Activated CD8-positive, alpha-beta T cell treated with anti-CD3 and anti-CD28 coated beads for 36 hours (primary cell): ENCODE measurements at regions not wholly inside any gene's neighbourhood (a gene's known extent, or its start where the extent isn't known, plus 50 kb on each side); places are given as distances from the start of the nearest gene placed in this dataset.

Experiments
- ATAC-seq: fragments of 200-7000 bp; cut with Tn5 transposase; one replicate; pipeline ENCODE4 v1.10.0; 2021; ENCODE audit warnings: mild to moderate bottlenecking, moderate library complexity
- CTCF ChIA-PET: fragments of 350-600 bp; sonication (Branson Sonifier 250); formaldehyde crosslinking; loops from one replicate; lab custom pipeline; 2021; ENCODE audit warnings: antibody characterized with exemption; lab: Charles Lee
- POLR2A ChIA-PET: fragments of 350-600 bp; sonication (Branson Sonifier 250); formaldehyde crosslinking; loops from one replicate; lab custom pipeline; 2021; ENCODE audit warnings: antibody characterized with exemption; lab: Charles Lee
- DNase-seq: peaks from one replicate; pipeline ENCODE4 v3.0.0-alpha.2; 2020
- H3K27ac Mint-ChIP-seq: one replicate; pipeline ENCODE4 v1.8.0; 2021; ENCODE audit warnings: mild to moderate bottlenecking, mixed read lengths
- H3K27me3 Mint-ChIP-seq: one replicate; pipeline ENCODE4 v1.8.0; 2021; ENCODE audit warnings: mixed read lengths
- H3K36me3 Mint-ChIP-seq: one replicate; pipeline ENCODE4 v1.8.0; 2021; ENCODE audit warnings: low read depth, mixed read lengths
- H3K4me1 Mint-ChIP-seq: one replicate; pipeline ENCODE4 v1.8.0; 2021; ENCODE audit warnings: low read depth, mixed read lengths
- H3K4me3 Mint-ChIP-seq: one replicate; pipeline ENCODE4 v1.8.0; 2021; ENCODE audit warnings: mild to moderate bottlenecking, moderate library complexity, mixed read lengths
- H3K9me3 Mint-ChIP-seq: one replicate; pipeline ENCODE4 v1.8.0; 2021; ENCODE audit warnings: mixed read lengths
- intact Hi-C: fragments of 100-400 bp; cut with micrococcal nuclease; formaldehyde crosslinking; loops from one replicate; pipeline ENCODE4 v1.10.0; 2022
- TF ChIP-seq, protein P1 (sequence below): fragments of 200-600 bp; IDR thresholded peaks from one replicate; pipeline ENCODE4 v1.8.0; 2022; ENCODE audit warnings: antibody characterized with exemption, mild to moderate bottlenecking

DNA sequence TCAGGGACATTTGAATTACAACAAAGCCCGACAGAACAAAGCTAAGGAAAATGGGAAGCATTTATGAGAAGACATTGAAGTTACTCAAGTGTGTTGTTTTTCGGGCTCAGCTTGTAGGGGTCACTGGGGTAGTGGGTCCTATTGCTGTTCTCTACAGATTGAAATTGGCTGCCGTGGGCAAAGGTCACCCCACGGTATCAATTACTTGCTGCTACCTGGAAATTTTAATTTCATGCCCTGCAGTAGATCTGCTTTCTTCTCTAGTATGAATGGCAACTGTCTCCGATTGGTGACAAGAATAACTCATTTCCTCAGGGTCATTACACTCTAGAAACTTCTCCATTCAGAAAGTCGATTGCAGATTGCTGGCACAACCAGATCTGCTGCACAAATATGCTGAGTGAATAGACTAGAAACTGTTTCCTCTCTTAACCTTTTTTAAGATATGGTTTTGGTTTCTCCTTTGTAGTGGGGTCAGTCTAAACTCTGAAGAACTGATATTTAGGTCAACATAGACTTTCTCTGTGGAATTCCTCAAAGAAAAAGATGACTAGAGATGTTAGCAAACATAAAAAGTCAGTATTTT lies 454.1 kb downstream of the ARHGEF28 start:
- Mint-ChIP-seq H3K36me3 (no peaks in the 10 kb centered on the region), H3K9me3 (no peaks in the 10 kb centered on the region), H3K27ac (no peak overlapping the region), H3K27me3 (peaks cover 1% of the 10 kb centered on the region), H3K4me3 (no peak overlapping the region), H3K4me1 (no peaks in the 10 kb centered on the region)
- POLR2A ChIA-PET, result no interaction called here
- TF ChIP-seq, protein P1, sequence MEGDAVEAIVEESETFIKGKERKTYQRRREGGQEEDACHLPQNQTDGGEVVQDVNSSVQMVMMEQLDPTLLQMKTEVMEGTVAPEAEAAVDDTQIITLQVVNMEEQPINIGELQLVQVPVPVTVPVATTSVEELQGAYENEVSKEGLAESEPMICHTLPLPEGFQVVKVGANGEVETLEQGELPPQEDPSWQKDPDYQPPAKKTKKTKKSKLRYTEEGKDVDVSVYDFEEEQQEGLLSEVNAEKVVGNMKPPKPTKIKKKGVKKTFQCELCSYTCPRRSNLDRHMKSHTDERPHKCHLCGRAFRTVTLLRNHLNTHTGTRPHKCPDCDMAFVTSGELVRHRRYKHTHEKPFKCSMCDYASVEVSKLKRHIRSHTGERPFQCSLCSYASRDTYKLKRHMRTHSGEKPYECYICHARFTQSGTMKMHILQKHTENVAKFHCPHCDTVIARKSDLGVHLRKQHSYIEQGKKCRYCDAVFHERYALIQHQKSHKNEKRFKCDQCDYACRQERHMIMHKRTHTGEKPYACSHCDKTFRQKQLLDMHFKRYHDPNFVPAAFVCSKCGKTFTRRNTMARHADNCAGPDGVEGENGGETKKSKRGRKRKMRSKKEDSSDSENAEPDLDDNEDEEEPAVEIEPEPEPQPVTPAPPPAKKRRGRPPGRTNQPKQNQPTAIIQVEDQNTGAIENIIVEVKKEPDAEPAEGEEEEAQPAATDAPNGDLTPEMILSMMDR, result no peak
- DNase-seq (no peak), ATAC-seq (no peak)
- CTCF ChIA-PET, result no interaction called here
- intact Hi-C loops, result no loop called here

GRCh38 chr5:74075501-74076484 lies 449.8 kb downstream of the ARHGEF28 start:
- H3K36me3 Mint-ChIP-seq, result no peaks in the 10 kb centered on the region
- no peaks in the 10 kb centered on the region for H3K9me3 Mint-ChIP-seq
- CTCF ChIA-PET, result no interaction called here
- intact Hi-C loops, result no loop called here
- no peak for ATAC-seq
- no peaks in the 10 kb centered on the region for H3K4me1 Mint-ChIP-seq
- DNase-seq, result no peak
- H3K27ac Mint-ChIP-seq, result no peak overlapping the region
- peaks cover 1% of the 10 kb centered on the region for H3K27me3 Mint-ChIP-seq
- H3K4me3 Mint-ChIP-seq, result no peak overlapping the region
- POLR2A ChIA-PET, result no interaction called here
- TF ChIP-seq, protein P1, result no peak

DNA sequence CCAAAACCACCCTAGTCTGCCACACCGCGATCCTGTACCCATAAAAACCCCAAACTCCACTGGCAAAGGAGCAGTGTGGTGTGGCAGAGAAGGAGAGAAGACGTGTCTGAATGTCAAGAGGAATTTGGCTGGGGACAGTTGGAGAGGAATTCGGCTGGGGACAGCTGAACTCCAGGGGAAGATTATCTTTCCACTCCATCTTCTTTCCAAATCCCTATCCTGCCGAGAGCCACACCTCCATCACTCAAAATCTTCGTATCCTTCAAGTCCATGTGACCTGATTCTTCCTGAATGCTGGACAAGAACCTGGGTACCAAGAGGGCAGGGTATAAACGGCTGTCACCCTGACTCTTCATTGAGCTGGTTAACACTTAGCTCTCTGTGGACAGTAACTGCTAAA lies 448.1 kb downstream of the ARHGEF28 start:
- H3K36me3 Mint-ChIP-seq, result no peaks in the 10 kb centered on the region
- H3K9me3 Mint-ChIP-seq, result no peaks in the 10 kb centered on the region
- TF ChIP-seq, protein P1, result no peak
- ATAC-seq, result no peak
- no peak for DNase-seq
- H3K4me3 Mint-ChIP-seq, result no peak overlapping the region
- ChIA-PET POLR2A (no interaction called here), CTCF (no interaction called here)
- peaks cover 1% of the 10 kb centered on the region for H3K27me3 Mint-ChIP-seq
- intact Hi-C loops, result no loop called here
- H3K27ac Mint-ChIP-seq, result no peak overlapping the region
- H3K4me1 Mint-ChIP-seq, result no peaks in the 10 kb centered on the region

- POLR2A ChIA-PET, result no interaction called here
- H3K36me3 Mint-ChIP-seq, result no peaks in the 10 kb centered on the region
- CTCF ChIA-PET, result no interaction called here
- H3K27ac Mint-ChIP-seq, result no peak overlapping the region
- TF ChIP-seq, protein P1, result no peak
- DNase-seq (no peak), ATAC-seq (no peak)
- no peak overlapping the region for H3K4me3 Mint-ChIP-seq
- intact Hi-C loops, result no loop called here
- no peaks in the 10 kb centered on the region for H3K4me1 Mint-ChIP-seq
- H3K27me3 Mint-ChIP-seq, result peaks cover 1% of the 10 kb centered on the region
- no peaks in the 10 kb centered on the region for H3K9me3 Mint-ChIP-seq
These were observed 447.3 kb downstream of the ARHGEF28 start for GRCh38 chr5:74073257-74073656.

- H3K4me1 Mint-ChIP-seq, result no peaks in the 10 kb centered on the region
- H3K27ac Mint-ChIP-seq, result no peak overlapping the region
- POLR2A ChIA-PET, result interaction anchor here (0.6 kb wide), 1 partner anchor 52 kb away, joined by 3 read pairs; no protein-coding TSS in a partner anchor
- no peaks in the 10 kb centered on the region for H3K9me3 Mint-ChIP-seq
- CTCF ChIA-PET, result no interaction called here
- DNase-seq (no peak), ATAC-seq (no peak)
- no peak overlapping the region for H3K4me3 Mint-ChIP-seq
- TF ChIP-seq, protein P1, result no peak
- H3K27me3 Mint-ChIP-seq, result peaks cover 1% of the 10 kb centered on the region
- H3K36me3 Mint-ChIP-seq, result no peaks in the 10 kb centered on the region
- intact Hi-C loops, result no loop called here
These were observed 446.6 kb downstream of the ARHGEF28 start for GRCh38 chr5:74072646-74073045.
